ENCODE measurements at regions not wholly inside any gene's neighbourhood (a gene's known extent, or its start where the extent isn't known, plus 50 kb on each side); places are given as distances from the start of the nearest gene placed in this dataset.
"Not testable (repeated sequence)": the region's sequence is repeated elsewhere in the genome, so short reads cannot be mapped to it uniquely, and the experiment has no call there.

DNA sequence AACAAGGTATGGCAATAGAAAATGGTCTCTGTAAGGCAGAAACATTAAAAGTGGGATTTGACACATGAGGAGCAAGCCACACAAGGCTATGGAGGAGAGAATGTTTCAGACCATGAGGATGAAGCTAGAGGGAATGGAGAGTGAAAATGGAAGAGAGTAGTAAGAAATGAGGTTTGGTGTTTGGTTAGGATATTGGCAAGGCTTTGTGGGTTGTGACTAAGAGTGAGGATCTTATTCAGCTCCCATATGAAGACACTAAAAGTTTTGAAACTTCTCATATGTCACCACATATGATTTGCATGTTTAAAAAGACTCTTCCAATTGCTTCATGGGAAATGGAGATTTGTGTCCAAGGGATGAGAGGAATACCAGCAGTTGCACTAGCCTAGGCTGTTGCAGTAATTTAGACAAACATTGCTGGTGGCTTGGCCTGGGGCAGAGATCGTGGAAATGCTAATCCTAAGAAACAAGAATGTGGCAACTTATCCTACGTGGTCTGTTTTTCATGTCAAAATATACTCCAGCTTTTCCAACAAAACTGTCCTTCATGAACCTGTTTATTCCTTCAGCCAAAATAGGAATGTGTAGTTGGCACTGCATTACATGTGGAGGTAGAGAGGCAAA is 749.0 kb downstream of the PDCD6IP start:
- no peak for DNase-seq

DNA sequence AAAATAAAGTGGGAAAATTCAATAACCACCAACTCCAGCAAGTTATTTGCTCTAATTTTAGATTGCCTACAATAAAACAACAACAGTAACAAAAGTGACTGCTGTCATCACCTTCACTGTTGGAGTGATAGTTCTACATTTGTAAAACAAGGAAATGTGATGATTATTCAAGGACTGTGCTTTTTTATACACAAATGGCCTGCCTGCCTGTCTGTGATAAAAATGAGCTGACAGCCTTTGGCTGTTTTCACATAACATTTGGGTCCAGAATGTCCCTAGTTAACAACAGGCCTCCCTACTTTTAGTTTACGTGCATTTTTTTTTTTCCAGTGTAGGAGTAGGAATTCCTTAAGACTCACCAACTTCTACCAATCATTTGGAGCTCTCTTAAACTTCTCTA is 768.8 kb downstream of the PDCD6IP start:
- no peak for DNase-seq

DNA sequence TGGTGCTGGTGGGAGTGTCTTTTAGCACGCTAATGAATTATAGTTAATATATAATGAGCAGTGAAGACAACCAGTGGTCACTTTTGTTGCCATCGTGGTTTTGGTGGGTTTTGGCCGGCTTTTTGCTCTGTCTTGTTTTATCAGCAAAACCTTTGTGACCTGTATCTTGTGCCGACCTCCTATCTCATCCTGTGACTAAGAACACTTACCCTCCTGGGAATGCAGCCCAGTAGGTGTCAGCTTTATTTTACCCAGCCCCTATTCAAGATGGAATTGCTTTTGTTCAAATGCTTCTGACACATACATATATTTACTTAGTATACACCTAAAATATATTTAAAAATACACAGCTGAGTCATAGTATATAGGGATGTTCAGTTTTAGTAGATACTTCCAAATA is 770.3 kb downstream of the PDCD6IP start:
- no peak for DNase-seq

DNA sequence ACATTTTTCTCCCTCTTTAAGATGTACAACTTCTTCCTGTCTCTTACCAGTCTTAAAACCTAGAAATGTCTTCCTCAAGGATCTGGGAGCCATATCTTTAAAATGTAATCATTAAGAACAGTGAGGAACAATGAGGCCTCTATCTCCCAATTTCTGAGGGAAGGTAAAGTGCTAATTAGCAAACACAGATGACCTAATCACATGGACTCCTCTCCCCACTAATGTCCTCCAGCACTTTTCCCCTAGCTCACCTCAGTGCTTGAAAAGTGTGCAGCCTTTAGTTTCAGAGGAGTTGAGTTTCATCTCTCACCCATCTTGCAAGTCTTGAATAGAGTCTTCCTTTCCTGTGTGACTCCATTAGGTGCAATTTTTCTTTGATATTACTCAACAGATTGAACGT is 771.0 kb downstream of the PDCD6IP start:
- no peak for DNase-seq

DNA sequence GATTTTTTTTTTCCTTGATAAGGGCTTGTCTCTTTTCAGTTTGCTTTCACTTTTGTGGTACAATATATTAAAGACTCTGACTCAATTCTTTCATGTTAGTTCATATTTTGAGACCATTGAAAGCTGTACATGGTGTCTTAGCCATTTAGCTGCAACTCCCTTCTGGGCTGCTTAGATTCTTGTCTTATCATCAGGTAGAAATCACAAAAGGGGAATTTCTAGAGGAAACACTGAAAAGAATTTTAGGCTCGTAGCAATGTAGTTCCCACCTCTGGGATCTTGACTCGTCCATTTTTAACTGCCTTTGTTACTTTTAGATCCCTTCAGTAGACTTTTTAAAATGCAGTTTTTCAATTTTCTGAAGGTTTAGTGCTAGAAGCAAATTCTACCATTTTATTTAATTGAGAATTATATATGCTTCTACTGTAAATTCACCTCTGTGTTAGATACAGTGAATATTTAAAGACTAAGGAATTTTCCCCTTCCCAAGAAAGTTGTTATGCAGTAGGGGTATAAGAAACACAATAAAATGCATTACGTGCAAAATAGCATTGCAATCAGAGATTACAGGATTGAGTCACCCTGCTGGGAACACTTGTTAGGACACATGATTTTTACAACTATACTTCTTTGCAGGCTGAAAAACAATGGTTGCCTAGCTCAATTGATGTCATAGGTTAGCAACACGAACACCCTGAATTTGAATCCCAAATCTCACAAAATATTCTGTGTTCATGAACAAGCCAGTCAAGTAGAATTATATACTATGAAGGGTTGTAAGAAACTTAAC is 772.7 kb downstream of the PDCD6IP start:
- no peak for DNase-seq

DNA sequence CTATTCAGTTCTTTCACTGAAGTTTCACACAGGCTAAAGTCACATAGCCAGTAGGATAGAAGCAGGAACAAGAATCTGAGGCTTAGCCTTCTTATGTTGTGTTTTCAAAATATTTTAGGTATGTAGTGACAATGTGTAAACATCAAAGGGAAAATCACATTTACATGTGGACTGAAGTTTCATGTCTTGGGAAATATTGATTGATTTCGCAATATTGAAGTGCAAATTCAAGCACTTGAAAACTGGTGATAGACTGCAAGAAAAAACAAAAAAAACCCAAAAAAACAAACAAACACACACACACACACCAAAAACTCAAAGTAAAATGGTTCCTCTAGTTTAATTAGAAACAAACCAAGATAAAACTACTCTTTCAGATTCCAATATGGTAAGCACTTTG is 773.3 kb downstream of the PDCD6IP start:
- DNase-seq: no peak

DNA sequence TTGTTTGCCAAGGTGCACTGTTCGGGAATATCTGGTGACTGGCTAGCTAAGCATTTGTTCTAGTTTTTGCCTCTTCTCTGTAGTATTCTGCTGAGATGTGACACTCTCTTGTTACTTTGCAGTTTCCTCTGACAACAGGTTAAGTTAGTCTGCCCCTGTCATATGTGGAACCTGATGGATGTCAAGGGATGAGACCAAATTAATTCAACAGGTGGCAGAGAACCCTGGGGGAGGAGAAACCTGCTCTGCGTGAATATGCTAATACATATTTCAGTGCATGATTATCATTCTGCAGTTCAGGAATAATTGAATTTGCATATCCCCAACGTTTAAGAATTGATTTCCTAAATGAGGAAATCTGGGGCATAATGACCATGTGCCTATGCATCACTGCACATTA is 777.3 kb downstream of the PDCD6IP start:
- DNase-seq: no peak

DNA sequence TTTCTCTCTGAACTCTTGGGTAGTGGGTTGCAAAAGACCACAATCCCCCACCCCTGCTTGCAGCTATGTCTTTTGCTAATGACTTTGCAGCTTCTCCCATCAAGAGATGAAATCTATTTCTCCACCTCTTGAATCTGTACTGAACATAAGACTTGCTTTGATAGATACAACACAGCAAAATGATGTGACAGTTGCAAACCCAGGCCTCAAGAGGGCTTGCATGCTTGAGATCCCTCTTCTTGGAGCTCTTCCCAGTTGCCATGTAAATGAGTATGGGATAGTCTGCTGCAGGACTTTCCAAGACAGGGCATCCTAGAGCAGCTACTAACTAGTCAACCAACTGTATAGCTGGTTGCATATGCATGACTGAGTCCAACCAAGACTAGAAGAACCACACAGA is 783.6 kb downstream of the PDCD6IP start:
- no peak for DNase-seq

DNA sequence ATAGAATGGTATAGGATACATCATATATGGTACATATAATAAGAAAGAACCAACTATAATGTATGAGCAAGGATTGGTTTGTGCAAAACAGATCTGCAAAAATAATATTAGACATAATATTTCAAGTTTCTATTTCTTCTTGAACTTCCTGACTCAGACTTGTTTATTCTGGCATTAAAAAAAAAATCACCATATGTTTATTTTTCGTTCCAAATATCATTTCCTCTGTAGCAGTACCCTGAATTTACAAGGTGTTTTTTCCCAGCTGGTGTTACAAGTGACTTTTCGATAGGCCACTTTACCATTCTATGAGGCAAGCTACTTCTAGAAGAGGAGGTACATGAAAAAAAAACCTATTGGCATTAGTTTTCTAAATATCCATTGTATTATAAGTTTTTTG is 785.0 kb downstream of the PDCD6IP start:
- DNase-seq: no peak

DNA sequence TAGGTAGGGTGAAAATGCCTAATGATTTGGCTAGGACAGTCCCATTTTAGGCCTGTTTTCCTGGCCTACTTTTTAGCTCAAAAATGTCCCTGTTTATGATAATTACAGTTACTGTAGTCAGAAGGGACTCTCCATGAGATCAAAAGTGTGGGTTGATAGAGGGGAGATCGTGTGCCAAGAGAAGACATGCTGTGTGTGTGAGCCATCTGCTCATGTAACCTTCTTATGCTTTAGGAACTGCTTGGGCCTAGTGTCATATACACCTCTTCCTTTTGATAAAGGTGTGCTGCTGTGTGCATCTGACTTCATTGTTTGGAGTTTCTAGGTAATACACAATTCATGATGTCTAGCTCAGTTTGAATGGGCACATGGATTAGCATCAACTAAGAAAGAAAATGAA is 786.5 kb downstream of the PDCD6IP start:
- no peak for DNase-seq

DNA sequence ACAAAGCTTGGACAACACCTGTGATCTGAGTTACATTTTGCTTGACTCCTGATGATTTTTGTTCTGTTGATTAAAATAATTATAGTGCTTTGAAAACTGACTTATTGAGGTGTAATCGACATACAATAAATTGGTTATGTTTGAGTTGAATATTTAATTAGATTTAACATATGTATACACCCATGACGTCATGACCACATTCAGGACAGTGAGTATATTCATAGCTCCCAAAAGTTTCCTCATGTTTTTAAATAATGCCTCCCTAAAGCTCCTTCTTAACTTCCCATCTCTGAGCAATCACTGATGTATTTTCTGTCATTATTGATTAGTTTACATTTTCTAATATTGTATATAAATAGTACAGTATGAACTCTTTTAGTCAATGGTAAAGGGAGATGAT is 801.2 kb downstream of the PDCD6IP start:
- no peak for DNase-seq

DNA sequence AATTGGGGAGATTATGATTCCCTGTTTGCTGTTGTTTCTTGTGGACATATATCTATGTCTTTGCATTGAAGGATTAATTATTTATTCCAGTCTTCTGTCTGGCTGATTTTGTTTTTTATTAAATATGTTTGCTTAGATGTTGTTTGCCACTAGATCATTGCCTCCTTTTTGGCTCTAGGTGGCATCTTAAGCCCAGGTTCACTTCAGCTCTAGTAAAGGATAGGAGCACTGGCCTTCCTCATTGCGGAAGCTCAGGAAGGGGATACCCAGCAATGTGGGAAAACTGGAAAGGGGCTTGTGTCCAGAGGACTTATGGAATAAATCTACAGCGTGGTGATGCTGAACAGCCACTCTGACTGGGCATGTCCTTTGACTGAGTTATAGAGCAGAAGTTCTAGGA is 821.6 kb downstream of the PDCD6IP start:
- no peak for DNase-seq

DNA sequence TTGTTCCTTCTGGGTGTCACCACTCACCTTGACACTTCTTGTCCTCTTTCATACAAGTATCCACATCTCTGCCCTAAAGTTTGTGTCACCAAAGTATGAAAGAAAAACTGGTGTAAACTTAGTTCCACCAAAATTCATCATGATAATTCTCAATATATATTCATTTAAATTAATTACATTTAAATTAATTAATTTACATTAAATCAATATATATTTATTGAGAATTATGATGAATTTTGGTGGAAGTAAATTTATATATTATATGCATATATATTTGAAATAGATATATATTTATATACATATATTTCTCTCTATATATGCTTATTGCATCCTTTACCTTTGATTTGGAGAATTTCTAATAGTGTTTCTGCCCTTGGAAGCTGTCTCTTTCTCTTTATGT is 828.3 kb downstream of the PDCD6IP start:
- no peak for DNase-seq

DNA sequence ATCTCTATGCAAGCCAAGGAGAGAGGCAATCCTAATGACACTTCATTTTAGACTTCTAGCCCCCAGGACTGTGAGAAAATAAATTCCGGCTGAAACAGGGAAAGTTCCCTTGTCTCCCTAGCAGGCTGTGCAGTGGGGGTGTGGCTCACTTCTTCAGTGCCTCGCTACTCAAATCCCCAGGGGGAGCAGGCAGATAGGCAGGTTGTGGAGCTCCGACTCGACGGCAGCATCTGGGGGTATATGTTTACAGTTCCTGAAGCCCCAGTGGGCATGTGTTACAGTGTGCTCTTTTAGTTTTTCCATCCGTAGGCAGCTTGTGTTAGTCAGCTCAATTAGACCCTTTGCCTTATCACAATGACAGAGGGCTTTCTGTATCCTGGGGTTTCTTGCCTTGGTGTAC is 836.5 kb downstream of the PDCD6IP start:
- no peak for DNase-seq

DNA sequence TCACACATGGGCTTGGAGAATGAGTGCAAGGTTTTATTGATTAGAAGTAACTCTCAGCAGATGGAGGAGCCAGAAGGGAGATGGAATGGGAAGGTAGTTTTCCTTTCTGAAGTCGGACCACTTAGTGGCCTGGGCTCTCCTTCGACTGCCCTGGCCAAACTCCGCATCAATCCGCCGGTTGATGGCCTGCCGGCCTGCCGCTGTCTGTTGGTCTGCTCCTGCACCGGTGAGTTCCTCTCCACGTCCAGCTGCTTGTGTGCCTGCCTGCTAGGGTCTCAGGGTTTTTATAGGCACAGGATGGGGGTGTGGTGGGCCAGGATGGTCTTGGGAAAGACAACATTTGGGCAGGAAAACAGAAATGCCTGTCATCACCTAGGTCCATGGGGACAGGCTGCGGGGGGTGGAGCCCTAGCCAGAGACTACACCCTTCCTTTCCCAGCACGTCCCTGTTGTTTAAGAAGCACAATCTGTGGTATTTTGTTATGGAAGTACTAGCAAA is 837.0 kb downstream of the PDCD6IP start:
- DNase-seq: no peak

DNA sequence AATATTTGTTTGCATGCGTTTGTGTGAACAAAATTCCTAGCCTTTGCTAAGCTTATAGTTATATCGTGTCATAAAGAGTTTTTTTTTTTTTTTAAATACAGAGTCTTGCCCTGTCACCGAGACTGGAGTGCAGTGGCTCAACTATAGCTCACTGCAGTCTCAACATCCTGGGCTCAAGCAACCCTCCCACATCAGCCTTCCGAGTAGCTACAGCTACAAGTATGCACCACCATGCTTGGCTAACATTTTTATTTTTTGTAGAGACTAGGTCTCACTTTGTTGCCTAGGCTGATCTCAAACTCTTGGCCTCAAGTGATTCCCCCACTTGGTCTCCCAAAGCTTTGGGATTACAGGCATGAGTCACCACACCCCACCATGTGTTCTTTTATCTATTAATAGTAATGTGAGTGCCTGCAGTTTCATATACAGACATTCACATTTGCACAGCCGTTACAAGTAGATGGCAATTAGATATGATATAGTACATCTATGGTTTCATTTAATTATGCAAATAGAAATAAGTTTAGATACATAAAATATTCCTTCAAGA is 848.6 kb downstream of the PDCD6IP start:
- DNase-seq: no peak

DNA sequence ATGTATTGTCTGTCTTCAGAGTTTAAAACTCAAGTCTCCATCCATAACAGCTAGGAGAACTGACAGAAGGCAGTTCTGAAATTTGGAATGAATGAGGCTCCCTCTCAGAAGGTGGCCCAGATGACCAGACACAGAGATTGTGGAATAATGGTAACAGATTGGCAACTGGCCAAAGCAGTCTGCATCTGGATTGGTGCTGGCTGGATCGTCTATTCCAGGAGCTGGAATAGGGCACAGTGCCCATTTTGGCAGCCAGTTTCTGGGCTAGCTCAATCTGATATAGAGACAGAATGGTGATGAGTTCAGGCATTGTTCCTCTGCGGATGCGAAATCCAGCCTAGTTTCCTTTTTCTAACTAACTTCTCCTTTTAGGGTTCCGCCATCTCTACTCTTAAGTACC is 851.7 kb downstream of the PDCD6IP start:
- DNase-seq: no peak

DNA sequence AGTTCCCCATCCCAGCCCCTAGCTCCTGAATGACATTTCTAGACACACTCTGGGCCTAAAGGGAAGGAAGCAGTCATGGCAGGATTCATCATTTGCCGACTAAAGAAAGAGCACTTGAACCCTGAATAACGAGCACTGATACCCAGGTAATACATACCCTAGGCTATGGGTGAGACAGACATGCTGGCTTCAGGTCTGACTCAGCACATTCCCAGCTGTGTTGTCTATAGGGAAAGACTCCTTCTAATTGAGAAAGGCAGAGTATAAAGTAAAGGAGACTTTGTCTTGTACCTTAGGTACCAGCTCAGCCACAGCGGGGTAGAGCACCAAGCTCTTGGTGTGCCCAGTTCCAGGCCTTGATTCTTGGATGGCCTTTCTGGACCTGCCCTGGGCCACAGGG is 870.5 kb downstream of the PDCD6IP start:
- no peak for DNase-seq

DNA sequence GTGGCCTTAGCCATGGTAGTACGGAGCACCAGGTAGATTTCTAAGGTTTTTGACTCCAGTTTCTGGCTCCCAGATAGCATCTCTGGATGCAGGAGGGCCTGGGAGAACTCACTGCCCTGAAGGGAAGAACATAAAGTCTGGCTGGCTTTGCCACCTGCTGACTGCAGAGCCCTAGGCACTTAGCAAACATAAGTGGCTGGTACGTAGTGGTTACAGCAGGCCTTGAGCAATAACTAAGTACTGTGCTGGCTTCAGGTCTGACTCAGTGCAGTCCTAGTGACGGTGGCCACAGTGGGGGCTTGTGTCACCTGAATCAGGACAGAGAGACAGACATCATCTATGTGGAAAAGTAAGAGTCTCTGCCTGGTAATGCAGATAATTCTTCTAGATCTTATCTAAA is 871.1 kb downstream of the PDCD6IP start:
- DNase-seq: no peak

DNA sequence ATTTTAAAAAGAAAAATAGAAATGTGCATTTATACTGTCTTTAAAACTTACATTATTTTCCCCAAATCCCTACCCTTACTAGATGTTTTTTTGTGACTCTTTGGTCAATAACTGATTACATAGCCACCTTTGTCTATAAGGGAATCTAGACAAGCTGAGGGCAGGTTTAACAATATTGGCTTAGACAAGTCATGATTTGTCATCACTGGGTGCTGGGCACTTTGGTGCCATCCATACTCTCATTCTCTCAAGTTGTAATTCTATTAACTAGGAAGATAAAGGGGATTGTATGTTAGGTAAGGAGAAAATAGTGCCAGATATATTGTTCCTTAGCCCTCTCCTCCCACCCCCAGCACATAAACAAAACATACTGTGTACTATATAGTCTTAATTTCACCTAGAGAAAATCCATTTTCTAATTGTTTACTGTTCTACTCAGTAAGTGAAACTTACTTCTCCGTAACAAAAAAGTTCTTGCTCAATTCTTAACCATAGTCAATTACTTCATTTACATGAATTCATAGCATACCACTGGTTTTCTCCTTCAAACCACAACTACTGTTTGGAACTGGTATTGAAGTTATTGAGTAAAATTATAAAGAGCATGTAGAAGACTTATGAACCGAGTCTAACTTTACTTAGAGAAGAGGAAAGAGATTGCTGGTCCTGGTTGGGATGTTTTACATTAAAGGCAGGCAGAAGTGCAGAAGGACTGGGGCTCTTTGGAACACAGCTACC is 877.1 kb downstream of the PDCD6IP start:
- no peak for DNase-seq

DNA sequence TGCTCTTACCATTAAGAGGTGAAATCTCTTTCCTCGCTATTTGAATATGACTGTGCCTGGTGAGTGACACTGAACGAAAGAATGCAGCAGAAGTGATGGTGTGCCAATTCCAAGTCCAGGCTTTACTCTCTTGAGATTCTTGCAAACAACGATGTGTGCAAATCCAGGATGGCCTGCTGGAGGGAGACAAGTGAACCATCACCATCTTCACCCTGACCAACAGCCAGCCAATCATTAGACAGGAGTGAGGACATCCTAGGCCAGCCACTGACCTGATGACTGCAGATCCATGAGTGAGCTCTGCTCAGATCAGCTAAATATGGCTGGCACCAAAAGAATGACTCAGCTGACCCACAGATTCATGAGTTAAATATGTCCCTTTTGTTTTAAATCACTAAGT is 878.0 kb downstream of the PDCD6IP start:
- no peak for DNase-seq

DNA sequence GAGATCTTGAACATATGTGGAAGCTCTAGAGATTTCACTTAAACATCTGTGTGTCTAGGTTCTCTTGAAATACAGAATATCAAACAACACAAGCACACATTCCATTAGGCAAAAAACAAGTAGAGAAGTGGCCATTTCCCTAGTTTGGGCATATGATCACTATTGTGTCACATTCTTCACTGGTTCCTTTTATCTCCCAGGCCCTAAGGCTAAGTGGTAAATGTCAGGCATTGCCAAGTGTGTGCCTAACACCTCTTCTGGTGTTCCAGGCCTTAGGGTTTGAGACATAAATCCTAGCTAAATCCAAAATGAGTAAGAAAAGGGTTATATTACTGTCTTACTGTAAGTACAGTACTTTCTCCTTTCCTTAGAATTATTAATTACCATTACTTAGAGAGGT is 880.1 kb downstream of the PDCD6IP start:
- no peak for DNase-seq

DNA sequence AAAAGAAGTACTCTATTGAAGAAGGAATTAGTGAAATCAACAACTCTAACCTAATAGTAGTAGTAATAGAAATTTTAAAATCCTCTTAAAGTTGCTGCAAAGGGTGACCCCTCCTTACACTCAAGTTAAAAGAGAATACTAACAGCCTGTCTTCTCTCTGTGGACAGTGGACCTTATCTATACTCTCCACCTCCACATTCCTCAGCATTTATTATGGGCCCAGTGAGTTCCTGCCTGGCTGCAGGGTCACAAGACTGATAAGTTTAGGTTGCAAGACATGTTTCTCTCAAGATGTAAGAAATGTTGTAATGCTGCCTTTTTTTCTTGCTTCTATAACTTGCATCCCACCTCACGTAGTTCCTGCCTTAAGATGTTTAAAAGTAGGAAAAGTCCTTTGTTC is 880.6 kb downstream of the PDCD6IP start:
- not testable (repeated sequence) for DNase-seq

DNA sequence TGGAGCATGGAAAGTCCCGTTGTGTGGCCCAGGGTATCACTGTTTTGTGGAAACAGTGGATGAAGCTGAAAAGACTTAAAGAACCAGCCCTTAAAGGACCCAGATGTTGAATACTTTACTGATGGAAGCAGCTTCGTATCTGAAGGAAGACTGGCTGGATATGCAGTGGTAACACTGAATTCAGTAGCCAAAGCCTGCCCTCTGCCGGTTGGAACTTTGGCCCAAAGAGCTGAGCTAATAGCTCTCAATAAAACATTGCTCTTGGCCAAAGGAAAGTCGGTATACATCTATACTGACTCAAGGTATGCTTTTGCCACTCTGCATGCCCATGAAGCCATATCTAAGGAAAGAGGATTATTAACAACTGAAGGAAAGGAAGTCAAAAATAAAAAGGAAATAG is 885.4 kb downstream of the PDCD6IP start:
- DNase-seq: peak; percentile 54
